ENCODE measurements at regions not wholly inside any gene's neighbourhood (a gene's known extent, or its start where the extent isn't known, plus 50 kb on each side); places are given as distances from the start of the nearest gene placed in this dataset.

DNA sequence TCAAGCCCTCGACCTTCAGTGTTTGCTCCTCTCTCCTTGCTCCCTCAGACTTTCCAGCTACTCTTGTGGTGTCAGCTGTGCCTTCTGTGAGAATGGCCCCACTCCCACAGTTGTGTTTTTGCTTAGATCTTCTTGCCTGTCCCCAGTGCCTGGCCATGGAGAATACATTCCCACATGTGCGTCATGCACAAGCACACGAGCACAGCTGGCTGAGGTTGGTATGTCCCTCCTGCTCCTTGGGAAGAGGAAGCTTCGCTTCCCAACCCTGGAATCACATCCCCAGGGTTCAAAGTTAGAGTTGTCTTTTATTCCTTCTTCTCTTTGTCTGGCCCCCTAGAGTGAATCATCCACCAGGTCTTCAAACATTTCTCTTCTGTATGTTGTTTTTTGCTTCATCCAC lies 518.6 kb downstream of the CCDC171 start:
- no peak overlapping the region for H3K4me3 ChIP-seq (replicated peaks; ENCODE audit: low read depth, low read length)
- DNase-seq (ENCODE audit: low read depth), result no peak
- TF ChIP-seq, protein P1, sequence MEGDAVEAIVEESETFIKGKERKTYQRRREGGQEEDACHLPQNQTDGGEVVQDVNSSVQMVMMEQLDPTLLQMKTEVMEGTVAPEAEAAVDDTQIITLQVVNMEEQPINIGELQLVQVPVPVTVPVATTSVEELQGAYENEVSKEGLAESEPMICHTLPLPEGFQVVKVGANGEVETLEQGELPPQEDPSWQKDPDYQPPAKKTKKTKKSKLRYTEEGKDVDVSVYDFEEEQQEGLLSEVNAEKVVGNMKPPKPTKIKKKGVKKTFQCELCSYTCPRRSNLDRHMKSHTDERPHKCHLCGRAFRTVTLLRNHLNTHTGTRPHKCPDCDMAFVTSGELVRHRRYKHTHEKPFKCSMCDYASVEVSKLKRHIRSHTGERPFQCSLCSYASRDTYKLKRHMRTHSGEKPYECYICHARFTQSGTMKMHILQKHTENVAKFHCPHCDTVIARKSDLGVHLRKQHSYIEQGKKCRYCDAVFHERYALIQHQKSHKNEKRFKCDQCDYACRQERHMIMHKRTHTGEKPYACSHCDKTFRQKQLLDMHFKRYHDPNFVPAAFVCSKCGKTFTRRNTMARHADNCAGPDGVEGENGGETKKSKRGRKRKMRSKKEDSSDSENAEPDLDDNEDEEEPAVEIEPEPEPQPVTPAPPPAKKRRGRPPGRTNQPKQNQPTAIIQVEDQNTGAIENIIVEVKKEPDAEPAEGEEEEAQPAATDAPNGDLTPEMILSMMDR (IDR thresholded peaks at IDR 0.05; ENCODE audit: low read length, missing control alignments), result no peak

DNA sequence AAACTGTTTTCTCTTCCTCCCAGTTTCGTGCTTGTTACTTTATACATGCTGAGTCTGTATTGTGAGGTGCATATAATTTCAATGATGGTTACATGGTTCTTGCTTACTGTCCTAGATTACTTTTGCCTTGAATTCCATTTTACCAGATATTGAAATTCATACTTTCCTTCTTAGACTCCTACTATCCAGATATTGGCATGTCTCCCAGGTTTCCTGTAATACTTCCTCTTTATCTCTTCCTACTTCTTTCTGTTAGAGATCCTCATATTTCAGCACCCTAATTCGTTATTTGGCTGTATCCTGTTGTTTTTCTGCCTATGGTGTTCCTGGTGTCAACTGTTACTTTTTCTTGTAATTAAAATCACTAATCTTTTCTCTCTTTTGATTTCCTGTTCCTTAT lies 522.1 kb downstream of the CCDC171 start:
- DNase-seq (ENCODE audit: low read depth), result peak; percentile 85
- no peak overlapping the region for H3K4me3 ChIP-seq (replicated peaks; ENCODE audit: low read depth, low read length)
- TF ChIP-seq, protein P1 (IDR thresholded peaks at IDR 0.05; ENCODE audit: low read length, missing control alignments), result no peak

DNA sequence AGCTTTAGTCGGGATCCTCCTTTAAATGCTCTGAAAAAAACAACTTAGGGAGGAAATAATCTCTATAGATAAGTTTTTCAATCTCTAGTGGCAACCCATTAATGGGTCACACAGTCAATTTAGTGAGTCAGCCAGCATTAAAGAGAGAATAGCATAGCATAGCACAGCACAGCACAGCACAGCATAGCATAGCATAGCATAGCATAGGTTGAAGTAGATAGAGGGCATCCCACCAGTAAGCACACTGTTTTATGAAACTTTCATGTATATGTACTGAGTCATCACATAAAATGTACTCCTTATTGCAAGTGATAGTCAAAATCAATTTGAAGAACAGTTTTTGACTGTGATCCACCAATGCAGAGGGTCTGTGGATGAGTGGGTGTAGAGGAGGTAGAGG lies 522.9 kb downstream of the CCDC171 start:
- TF ChIP-seq, protein P1 (IDR thresholded peaks at IDR 0.05; ENCODE audit: low read length, missing control alignments), result no peak
- no peak for DNase-seq (ENCODE audit: low read depth)
- H3K4me3 ChIP-seq (replicated peaks; ENCODE audit: low read depth, low read length), result no peak overlapping the region

DNA sequence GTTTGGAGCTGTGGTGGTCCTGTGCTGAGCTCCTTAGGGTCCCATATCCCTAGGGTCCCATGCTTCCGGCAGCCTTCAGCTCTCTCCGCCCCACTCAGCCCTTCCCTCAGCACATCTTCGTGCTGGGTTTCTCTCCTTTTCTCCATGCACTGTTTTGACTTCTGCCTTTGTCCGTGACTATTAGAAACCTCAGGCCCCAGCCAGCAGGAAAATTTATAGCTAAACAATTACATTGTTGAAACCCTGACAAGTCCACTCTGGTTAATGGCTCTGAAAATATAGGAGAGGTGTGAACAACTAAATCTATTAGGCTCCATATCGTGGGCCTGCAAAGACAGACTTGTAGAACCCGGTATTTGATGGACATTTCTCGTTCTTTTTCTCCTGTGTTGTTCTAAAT lies 523.7 kb downstream of the CCDC171 start:
- DNase-seq (ENCODE audit: low read depth), result no peak
- no peak overlapping the region for H3K4me3 ChIP-seq (replicated peaks; ENCODE audit: low read depth, low read length)
- TF ChIP-seq, protein P1 (IDR thresholded peaks at IDR 0.05; ENCODE audit: low read length, missing control alignments), result no peak

DNA sequence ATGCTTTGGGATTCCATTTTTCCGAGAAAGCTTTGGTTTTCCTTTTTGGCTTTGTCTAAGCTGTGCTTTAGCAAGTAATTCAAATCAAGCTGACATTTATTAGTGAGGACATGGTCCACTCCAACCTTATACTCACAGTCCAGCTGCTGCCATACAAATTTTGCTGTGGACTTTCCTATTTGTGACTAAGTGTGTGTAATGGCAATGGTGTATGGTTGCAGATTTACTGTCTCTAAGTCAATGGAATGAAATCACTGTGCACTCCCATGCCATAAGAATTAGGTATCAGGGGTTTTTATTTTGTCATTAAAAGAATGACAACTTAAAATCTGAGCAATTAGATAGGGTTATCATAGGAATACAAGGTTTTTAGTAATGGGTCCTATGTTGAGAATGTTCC lies 530.0 kb downstream of the CCDC171 start:
- no peak overlapping the region for H3K4me3 ChIP-seq (replicated peaks; ENCODE audit: low read depth, low read length)
- TF ChIP-seq, protein P1 (IDR thresholded peaks at IDR 0.05; ENCODE audit: low read length, missing control alignments), result no peak
- DNase-seq (ENCODE audit: low read depth), result no peak

DNA sequence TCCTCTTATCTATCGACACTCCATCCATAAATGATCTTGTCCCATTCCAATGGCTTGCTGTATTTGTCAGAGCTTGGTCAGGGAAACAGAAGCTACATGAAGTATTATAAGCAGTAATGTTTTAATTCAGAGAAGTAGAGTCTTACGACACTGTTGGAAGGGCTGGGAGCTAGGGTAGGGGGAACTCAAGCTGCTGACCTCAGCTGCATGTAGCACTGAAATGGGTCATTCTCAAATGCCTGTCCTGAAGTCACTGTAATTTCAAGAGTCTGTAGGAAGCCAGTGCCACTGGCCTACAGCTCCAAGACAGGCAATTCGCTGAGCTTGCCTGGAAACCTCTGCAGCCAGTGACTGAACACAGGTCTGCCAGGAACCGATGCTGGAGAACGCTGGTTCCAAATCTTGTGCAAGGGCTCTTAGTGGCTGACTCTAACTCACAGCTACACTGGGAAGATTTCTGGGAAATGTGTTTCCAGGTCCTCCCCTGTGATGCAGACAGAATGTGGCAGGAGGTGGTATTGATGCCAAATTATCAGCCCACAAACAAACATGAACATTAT lies 532.4 kb downstream of the CCDC171 start:
- no peak overlapping the region for H3K4me3 ChIP-seq (replicated peaks; ENCODE audit: low read depth, low read length)
- no peak for DNase-seq (ENCODE audit: low read depth)
- TF ChIP-seq, protein P1 (IDR thresholded peaks at IDR 0.05; ENCODE audit: low read length, missing control alignments), result no peak

DNA sequence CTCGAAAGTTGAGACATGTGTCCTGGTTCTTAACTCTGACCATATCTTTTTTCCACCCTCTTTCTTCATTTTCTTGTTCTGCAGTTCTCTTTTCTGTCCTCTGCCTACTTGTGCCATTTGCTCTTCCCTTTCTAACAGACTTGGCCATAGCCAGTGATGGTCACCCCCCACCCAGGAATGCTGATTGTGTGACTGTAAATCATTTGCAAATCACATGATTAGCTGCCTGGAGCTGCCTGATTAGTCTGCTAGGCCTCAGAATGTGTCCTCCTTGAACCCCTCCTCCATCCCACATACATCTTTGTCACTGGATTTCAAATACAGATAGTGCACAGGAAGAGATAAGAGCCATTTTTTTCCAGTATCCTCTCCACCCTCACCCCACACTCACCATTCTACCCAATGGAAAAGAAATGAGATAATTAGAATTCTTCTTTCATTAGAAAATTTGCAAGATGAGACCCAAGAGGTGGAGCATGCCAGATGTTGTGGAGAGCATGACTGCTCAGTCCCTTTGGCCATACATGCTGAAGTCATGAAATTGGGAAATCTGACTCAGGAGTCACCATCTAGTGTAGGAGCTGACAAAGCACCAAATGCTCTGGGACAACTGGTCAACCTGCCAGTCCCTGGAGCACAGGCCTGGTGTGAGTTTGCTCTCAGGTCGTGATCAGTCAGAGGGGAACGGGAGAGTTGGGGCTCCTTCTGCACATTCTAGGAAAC lies 538.2 kb downstream of the CCDC171 start:
- no peak overlapping the region for H3K4me3 ChIP-seq (replicated peaks; ENCODE audit: low read depth, low read length)
- no peak for DNase-seq (ENCODE audit: low read depth)
- TF ChIP-seq, protein P1 (IDR thresholded peaks at IDR 0.05; ENCODE audit: low read length, missing control alignments), result no peak

Data from fibroblast of pulmonary artery (primary cell).